ENCODE measurements at regions not wholly inside any gene's neighbourhood (a gene's known extent, or its start where the extent isn't known, plus 50 kb on each side); places are given as distances from the start of the nearest gene placed in this dataset.
"Not testable (repeated sequence)": the region's sequence is repeated elsewhere in the genome, so short reads cannot be mapped to it uniquely, and the experiment has no call there.

DNA sequence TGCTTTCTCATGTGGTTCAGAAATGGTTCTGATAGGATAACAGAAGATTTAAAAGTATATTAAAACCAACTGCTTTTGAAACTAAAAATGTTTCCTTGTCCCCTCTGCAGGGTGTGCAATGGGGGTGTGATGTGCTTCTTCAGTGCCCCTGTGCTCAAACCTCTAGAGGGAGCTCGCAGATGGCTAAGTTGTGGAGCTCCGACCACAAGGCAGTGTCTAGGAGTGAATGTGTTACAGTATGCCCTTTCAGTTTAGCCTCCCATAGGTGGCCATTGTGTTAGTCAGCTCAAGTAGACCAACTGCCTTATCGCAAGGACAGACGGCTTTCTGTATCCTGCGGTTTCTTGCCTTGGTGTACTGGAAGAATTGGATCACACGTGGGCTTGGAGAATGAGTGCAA is 130.5 kb downstream of the TENT5D start:
- whole genome bisulfite sequencing, 2 donors: 61 to 87% methylated on average over 4 to 6 of the region's 6 CpGs
- intact Hi-C loops (cut with DNase I; ENCODE audit: low total_unique reads): no loop called here
- TF ChIP-seq POLR2A (IDR thresholded peaks at IDR 0.05): no peak
- TF ChIP-seq, protein P1, sequence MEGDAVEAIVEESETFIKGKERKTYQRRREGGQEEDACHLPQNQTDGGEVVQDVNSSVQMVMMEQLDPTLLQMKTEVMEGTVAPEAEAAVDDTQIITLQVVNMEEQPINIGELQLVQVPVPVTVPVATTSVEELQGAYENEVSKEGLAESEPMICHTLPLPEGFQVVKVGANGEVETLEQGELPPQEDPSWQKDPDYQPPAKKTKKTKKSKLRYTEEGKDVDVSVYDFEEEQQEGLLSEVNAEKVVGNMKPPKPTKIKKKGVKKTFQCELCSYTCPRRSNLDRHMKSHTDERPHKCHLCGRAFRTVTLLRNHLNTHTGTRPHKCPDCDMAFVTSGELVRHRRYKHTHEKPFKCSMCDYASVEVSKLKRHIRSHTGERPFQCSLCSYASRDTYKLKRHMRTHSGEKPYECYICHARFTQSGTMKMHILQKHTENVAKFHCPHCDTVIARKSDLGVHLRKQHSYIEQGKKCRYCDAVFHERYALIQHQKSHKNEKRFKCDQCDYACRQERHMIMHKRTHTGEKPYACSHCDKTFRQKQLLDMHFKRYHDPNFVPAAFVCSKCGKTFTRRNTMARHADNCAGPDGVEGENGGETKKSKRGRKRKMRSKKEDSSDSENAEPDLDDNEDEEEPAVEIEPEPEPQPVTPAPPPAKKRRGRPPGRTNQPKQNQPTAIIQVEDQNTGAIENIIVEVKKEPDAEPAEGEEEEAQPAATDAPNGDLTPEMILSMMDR (IDR thresholded peaks at IDR 0.05): no peak
- Histone ChIP-seq H3K27me3 (no peaks in the 10 kb centered on the region), H3K4me1 (no peaks in the 10 kb centered on the region), H3K9me3 (no peaks in the 10 kb centered on the region), H3K4me3 (no peak overlapping the region), H3K27ac (no peak overlapping the region), H3K36me3 (ENCODE audit: low read depth, missing control alignments) (no peaks in the 10 kb centered on the region)
- DNase-seq: no peak

DNA sequence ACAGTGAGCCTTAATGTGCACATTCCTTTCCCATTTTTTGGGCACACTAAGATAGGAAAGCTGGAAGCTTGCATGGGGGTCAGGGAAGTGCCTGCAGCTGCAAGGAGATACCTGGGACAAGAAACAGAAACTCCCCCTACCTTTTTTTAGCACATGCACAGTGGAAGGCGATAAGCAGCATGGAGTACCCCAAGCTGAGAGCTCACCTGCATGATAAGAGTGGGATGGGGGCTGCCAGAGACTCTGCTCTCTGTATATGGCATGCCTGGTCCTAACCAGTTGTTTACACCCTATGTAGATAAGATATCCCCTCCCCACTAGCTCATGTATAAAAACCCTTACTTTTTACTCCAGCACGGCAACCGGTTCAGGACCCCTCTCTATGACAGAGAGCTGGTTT is 135.9 kb downstream of the TENT5D start:
- intact Hi-C loops (cut with DNase I; ENCODE audit: low total_unique reads): no loop called here
- 58 to 79% methylated on average over 3 of the region's 3 CpGs for WGBS, 2 donors

DNA sequence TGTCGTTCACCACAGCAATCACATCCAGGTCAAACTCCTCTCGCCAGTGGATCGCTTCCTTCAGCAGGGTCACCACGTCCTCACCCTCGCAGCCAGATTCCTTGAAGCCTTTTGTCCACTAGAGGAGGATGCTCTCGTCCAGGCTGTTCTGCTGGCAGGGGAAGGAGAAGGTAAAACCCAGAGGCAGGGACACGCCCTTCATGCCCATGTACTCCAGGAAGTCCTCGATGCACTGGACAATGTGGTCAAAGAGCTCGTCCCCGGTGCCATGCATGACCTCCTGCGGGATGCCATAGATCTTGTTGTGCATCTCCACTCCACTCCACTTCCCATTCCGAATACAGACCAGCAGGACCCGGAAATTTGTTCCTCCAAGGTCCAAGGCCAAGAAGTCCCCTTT is 152.4 kb downstream of the TENT5D start:
- Histone ChIP-seq H3K36me3 (ENCODE audit: low read depth, missing control alignments) (no peaks in the 10 kb centered on the region), H3K4me3 (no peak overlapping the region), H3K27ac (no peak overlapping the region), H3K27me3 (no peaks in the 10 kb centered on the region), H3K9me3 (no peaks in the 10 kb centered on the region), H3K4me1 (no peaks in the 10 kb centered on the region)
- 51 to 80% methylated on average over 5 to 13 of the region's 13 CpGs for WGBS, 2 donors
- intact Hi-C loops (cut with DNase I; ENCODE audit: low total_unique reads): no loop called here
- TF ChIP-seq, protein P1 (IDR thresholded peaks at IDR 0.05): no peak
- no peak for TF ChIP-seq POLR2A (IDR thresholded peaks at IDR 0.05)
- DNase-seq: no peak

More for the DNA sequence above, 135.9 kb downstream of the TENT5D start:
- H3K27me3 ChIP-seq: no peaks in the 10 kb centered on the region
- no peaks in the 10 kb centered on the region for H3K4me1 ChIP-seq
- H3K27ac ChIP-seq: no peak overlapping the region
- H3K9me3 ChIP-seq: no peaks in the 10 kb centered on the region
- TF ChIP-seq, protein P1 (IDR thresholded peaks at IDR 0.05): no peak
- no peak for TF ChIP-seq POLR2A (IDR thresholded peaks at IDR 0.05)
- H3K4me3 ChIP-seq: no peak overlapping the region
- H3K36me3 ChIP-seq (ENCODE audit: low read depth, missing control alignments): no peaks in the 10 kb centered on the region
- DNase-seq: no peak

DNA sequence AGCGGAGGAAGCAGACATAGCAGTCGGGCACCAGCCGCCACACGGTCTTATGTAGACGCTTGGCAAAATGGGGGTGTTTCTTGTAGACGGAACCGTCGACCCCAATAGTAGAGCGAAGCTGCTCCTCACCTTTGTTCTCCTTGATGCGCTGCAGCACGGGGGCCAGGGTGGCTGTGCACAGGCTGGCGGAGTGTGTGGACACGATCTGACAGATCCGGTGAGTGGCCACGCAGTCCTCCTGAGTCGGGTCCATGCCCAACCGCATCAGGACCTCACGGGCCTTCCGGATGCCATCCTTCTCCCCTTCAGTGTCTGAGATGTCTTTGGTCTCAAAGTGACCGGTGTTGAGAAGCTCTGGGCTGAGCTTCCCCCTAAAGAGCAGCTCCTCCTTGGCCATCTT is 153.0 kb downstream of the TENT5D start:
- no peak for DNase-seq
- H3K36me3 ChIP-seq (ENCODE audit: low read depth, missing control alignments): no peaks in the 10 kb centered on the region
- intact Hi-C loops (cut with DNase I; ENCODE audit: low total_unique reads): no loop called here
- H3K27me3 ChIP-seq: no peaks in the 10 kb centered on the region
- 72 to 80% methylated on average over 1 to 20 of the region's 20 CpGs for whole genome bisulfite sequencing, 2 donors
- TF ChIP-seq, protein P1 (IDR thresholded peaks at IDR 0.05): no peak
- no peak for TF ChIP-seq POLR2A (IDR thresholded peaks at IDR 0.05)
- no peaks in the 10 kb centered on the region for H3K9me3 ChIP-seq
- no peaks in the 10 kb centered on the region for H3K4me1 ChIP-seq
- H3K4me3 ChIP-seq: no peak overlapping the region
- no peak overlapping the region for H3K27ac ChIP-seq

DNA sequence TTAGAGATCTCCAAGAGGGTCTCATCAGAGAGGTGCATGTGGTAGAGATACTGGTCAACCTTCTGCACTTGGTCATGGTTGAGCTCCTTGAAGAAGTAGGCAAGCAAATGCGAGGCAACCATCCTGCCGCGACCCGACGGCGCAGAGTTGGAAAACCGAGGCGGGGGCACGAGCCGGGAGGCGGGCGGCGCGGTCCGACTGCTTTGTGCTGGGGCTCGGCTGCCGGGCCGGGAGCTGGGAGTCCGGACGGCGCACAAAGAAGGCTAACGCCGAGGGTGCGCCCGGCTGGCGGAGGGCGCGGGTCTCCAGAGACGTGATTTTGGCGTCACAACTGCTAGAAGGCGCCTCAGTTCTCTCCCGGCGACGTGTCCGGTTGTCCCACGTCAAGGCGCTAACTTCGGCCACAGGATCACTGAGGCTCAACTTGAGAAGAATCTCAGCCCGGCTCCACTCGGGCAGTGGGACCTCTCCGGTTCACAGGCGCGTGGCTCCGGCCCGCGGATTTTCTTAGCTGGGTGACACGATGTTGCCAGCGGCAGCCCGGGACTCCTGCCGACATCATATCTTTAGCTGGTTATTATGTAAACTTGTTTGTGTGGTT is 154.3 kb downstream of the TENT5D start:
- 79 to 90% methylated on average over 4 to 33 of the region's 50 CpGs for WGBS, 2 donors
- H3K9me3 ChIP-seq; H3K4me1 ChIP-seq; H3K27ac ChIP-seq; intact Hi-C loops (cut with DNase I; ENCODE audit: low total_unique reads); H3K4me3 ChIP-seq; DNase-seq; H3K27me3 ChIP-seq; H3K36me3 ChIP-seq (ENCODE audit: low read depth, missing control alignments): not testable (repeated sequence)

All from testis (tissue), 2 donors.